HuH-7.5 (cell line): ENCODE measurements at regions not wholly inside any gene's neighbourhood (a gene's known extent, or its start where the extent isn't known, plus 50 kb on each side); places are given as distances from the start of the nearest gene placed in this dataset.

Source experiments
- DNase-seq: peaks from one replicate; pipeline ENCODE4 v3.0.0; 2011; ENCODE audit warnings: low spot score

DNA sequence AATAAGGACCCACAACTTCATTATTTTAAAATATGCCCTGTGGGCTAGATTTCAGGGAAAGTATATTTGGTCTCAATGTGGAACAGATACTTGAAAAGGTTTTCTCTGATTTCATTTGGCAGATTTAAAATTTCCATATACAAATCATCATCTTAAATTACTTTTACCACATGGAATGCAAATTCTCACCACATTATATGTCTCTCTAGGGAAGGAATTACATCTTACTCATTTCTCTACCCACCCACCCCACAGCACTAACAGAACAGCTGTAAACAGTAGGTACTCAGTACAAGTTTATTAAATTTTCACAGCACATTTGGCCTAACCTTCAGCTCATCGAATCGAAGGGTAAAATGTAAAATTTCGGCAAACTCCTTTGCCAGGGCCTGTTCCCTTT, 104.0 kb downstream of the CYRIA start:
- no peak for DNase-seq

DNA sequence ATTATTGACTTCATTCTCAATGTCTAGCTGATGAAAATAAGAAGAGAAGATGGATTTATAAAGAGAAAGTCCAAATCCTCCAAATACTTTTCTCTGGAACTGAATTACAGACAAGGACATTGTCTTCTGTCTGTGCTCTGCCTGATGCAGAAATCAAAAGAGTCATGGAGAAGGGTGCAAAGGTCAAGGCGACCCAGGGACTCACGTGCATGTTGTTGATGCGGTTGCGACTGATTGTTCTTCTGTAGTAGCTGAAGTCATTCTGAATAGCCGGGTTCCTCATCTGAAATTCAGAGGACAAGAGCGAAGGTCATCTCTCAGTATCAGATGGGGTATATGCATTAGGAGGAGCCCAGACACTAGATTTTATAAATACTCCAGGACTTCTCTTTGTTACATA, 104.4 kb downstream of the CYRIA start:
- DNase-seq: no peak

- DNase-seq: no peak
Observed at GRCh38 chr2:16559278-16560067, 106.2 kb downstream of the CYRIA start.

GRCh38 chr2:16554060-16554583, 111.5 kb downstream of the CYRIA start:
- DNase-seq: no peak

- no peak for DNase-seq
Observed at GRCh38 chr2:16553226-16553625, 112.4 kb downstream of the CYRIA start.

DNA sequence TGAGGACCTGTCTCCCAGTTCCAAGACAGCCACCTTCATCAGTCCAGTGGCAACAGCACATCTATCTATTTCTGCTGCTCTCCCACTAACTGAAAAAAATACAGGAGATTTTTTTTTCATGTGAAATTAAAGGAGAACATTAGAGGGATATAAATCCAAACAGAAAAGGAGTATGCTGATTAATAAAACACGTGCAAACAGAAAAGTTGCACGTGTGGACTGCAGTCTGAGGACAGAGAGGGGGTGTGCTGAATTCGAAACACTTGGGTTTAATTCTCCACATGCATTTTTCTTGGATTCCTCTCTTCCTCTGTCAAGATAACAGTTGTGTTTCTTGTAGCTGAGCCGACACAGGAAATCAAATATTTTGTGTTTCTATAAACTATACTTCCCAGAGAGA, 113.4 kb downstream of the CYRIA start:
- no peak for DNase-seq

- DNase-seq: no peak
Observed at GRCh38 chr2:16548036-16548435, 117.6 kb downstream of the CYRIA start.

GRCh38 chr2:16546128-16546754, 119.4 kb downstream of the CYRIA start:
- DNase-seq: peak; percentile 14

DNA sequence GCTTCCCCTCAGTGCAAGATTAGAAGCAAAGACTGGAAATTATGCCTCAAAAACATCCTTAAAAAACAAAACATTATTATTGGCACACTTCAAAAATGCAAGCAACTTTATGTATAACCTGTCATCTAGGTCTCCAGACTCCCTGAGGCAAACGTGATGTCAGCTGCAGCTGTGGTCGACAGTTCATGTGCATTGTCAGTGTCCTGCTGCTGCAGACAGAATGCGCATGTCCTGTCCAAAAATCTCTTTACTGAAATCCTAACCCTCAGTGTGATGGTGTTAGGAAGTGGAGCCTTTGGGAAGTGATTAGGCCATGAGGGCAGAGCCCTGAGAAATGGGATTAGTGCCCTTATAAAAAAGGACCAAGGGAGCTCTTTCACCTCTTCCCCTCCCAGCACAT, 126.9 kb downstream of the CYRIA start:
- DNase-seq: no peak

GRCh38 chr2:16537347-16537746, 128.3 kb downstream of the CYRIA start:
- DNase-seq: no peak

DNA sequence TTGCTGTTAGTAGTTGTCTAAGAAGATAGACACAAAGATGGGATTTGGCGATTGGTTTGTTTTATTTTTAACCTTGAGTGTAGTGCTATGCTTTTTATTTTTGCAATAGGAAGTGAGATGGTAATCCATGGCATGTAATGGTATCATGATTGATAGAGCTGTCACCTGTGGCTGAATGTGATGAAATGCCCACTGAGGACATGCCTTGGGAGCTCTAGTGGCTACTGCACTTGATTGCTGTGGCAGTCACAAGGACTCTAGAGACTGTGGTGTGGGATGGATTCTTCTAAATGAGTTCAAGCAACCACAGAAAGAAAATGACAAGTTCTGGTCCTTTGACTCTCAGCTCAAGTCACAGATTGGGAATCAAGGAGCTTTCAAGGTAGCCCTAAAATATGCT, 139.4 kb downstream of the CYRIA start:
- no peak for DNase-seq

GRCh38 chr2:16525265-16525887, 140.3 kb downstream of the CYRIA start:
- DNase-seq: peak; percentile 25

DNA sequence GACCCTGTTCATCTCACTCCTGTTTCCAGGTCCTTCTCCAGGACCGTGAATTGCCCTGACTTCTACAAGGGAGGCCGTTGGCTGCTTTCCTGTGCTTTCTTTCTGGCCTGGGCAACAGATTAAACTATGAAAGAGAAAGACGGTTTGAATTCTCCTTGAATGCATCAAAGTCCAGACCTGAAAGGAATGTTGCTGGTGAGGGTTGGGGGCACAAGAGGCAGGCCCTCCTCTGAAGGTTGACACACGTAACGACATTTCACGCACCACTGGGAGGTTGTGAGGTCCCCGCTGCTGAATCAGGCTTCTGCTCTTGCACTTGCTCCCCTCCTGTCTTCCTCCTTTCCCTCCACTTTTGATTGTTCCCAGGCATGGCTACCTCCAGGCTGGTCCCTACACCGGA, 141.9 kb downstream of the CYRIA start:
- DNase-seq: no peak

DNA sequence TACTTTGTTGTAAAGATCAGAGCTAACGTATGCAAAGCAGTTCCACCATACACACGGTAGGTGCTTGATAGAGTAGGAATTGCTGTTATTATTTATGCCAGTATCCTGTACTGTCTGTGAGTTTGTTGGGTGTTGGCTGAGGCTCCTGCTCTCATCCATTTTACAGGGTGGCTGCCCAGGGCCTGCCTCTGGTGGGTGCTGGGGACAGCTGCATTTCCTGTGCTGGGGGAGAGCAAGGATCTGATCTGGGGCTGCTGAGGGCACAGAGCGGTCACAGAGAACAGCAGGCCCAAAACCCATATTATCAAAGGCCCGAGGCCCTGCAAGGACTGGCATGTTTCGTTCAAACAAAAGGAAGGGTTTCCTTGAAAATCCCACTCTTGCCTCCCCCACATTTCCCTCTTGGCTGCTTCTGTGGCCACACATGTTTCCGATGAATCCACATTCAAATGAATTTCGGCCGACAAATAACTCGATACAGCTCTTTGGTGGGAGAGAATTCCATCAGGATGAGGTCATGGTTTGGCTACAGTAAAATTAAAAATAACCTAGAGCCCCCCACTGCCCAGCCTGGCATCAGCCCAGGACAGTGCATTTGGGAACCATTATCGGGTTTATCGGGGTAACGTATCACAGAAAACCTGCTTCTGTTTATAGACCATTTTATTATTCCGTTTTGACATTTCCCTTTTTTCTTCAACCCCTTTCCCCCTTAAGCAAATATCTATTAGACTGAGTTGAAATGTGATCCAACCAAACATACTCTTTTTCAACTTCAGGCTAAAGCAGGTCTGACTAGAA, 143.4 kb downstream of the CYRIA start:
- no peak for DNase-seq

DNA sequence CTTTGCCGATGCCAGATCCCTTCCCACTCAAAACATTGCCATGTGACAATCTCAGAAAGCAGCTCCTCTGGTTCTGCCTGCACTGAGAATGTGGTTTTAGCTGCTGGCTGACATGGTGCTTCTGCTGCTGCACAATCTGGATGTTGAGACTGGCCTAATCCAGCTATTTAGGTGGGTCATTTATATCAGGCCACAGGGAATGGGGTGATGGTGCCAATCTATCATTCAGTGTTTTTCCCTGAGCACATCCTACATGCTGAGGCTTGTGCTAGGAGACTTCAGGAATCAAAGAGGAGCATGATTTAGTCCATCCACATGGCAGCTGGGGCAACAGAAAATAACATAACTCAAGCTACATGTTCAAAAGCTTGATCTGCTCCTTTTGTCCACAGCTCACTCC, 144.7 kb downstream of the CYRIA start:
- no peak for DNase-seq

- no peak for DNase-seq
Observed at GRCh38 chr2:16515696-16516095, 149.9 kb downstream of the CYRIA start.

DNA sequence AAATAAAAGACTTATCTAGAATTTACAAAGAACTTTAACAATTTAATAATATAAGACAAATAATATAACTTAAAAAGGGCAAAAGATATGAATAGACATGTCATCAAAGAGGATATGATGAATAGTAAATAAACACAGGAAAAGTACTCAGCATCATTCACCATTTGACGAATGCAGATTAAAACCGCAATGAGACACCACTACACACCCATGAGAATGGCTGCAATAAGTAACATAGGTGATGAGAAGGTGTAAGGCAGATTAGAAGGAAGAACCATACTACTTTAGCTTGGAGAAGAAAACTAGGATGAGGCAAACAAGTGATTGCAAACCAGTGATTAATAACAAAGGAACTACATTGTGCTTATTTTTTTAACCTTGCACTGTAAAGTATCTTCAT, 152.0 kb downstream of the CYRIA start:
- DNase-seq: no peak

DNA sequence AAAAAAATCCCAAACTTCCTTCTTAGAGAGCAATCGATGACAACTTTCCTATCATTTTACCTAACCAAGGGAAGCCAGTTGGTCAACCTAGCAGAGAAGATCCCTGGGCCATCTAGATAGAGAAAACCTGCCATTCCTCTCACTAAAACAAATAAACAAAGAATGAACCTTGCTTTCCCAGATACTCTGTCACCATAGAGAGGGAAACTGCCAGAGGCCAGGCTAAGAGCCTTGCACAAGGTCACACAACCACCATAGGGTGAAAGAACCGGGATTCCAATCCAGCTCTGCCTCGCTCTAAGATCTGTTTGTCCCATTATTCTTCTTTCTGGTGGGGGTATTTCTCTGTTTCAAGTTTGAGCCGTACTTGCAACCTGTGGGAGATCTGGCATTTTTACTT, 154.6 kb downstream of the CYRIA start:
- peak; percentile 11 for DNase-seq

- no peak for DNase-seq
Observed at GRCh38 chr2:16509042-16509441, 156.6 kb downstream of the CYRIA start.

DNA sequence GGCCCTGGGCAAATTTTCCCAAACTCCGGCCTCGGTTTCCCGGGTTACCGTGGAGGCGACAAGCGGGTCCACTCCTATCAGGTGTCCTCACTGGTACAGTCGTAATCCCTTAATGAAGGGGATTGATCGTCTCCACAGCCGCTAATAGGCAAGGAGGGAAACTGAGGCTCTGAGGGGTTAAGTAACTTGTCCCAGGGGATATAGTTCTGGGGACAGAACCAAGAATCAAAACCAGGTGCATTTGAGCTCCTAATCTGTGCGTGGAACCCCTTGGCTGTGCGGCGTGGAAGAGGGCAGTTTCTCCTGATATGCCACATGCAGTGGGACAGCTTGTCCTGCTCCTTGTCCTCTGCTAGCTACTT, 157.2 kb downstream of the CYRIA start:
- DNase-seq: no peak

DNA sequence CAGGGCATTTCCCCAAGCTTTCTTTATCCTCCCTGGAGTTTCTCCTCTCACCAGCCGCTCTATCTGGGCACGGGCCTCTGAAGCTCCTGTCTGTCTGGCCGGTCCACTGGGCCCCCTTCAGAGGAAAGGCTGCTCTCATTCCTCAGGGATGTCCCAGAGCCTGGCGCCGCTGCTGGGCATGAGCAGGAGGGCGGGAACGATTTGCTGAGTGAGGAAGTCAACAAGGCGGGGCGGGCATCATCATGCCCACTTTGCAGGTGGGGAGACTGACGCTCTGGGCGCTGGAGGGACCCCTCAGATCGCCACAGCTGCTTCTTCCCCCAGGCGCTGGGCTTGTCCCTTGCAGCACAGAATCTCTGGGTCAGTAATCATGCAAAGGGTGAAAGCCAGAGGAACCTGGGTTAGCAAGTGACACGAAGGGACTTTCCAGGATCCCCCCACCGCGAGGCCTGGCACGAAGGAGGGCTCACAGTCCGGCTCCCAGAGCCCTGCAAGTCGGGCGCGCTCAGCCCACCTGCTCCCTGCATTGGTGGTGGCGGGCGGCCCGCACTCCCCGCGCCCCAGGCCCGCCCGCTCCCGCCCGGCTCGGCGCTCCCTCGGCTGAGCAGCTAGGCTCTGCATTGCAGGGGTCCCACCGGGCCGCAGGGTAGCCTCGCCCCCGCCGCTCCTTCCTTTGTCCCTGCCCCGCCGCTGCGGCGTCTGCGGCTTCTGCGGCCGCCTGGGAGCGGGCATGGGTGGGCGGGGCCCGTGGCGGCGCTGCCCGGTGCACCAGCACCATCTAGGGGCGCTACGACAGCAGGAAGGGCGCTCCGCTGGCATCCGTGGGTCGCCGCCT, 157.8 kb downstream of the CYRIA start:
- DNase-seq: peak; percentile 36

GRCh38 chr2:16506366-16506765, 159.3 kb downstream of the CYRIA start:
- peak; percentile 61 for DNase-seq
